ENCODE measurements at regions not wholly inside any gene's neighbourhood (a gene's known extent, or its start where the extent isn't known, plus 50 kb on each side); places are given as distances from the start of the nearest gene placed in this dataset.

DNA sequence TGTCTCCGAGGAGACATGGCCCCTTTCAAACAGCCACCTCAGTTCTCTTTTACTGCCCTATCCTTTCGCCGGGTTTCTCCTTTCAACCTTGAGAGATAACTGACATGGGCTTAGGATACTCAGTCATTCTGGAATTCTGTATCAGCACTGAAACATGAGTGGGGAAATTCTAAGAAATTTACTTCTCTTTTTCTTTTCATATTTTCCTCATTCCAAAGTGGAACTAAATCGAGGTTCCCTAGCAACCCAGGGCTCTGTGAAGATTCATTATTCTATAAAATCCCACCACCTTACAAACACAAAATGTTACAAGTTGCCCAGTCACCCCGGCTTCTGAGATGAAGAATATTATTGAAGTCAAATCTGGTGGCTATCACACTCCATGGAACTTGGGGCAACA lies 319.2 kb downstream of the ENC1 start:
- no peak for TF ChIP-seq EZH2 (IDR thresholded peaks at IDR 0.05)
- TF ChIP-seq CBX3 (IDR thresholded peaks at IDR 0.05; ENCODE audit: low read depth): no peak
- TF ChIP-seq, protein P1, sequence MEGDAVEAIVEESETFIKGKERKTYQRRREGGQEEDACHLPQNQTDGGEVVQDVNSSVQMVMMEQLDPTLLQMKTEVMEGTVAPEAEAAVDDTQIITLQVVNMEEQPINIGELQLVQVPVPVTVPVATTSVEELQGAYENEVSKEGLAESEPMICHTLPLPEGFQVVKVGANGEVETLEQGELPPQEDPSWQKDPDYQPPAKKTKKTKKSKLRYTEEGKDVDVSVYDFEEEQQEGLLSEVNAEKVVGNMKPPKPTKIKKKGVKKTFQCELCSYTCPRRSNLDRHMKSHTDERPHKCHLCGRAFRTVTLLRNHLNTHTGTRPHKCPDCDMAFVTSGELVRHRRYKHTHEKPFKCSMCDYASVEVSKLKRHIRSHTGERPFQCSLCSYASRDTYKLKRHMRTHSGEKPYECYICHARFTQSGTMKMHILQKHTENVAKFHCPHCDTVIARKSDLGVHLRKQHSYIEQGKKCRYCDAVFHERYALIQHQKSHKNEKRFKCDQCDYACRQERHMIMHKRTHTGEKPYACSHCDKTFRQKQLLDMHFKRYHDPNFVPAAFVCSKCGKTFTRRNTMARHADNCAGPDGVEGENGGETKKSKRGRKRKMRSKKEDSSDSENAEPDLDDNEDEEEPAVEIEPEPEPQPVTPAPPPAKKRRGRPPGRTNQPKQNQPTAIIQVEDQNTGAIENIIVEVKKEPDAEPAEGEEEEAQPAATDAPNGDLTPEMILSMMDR (IDR thresholded peaks at IDR 0.05 in 2 of 3, conservative IDR thresholded peaks at IDR 0.05 in 1 of 3; ENCODE audit: borderline replicate concordance in 1 of 3, insufficient read depth in 1 of 3, low read depth in 2 of 3, low read length in 2 of 3): no peak
- TF ChIP-seq, protein P2, sequence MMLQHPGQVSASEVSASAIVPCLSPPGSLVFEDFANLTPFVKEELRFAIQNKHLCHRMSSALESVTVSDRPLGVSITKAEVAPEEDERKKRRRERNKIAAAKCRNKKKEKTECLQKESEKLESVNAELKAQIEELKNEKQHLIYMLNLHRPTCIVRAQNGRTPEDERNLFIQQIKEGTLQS (IDR thresholded peaks at IDR 0.05): no peak
